ENCODE measurements at regions not wholly inside any gene's neighbourhood (a gene's known extent, or its start where the extent isn't known, plus 50 kb on each side); places are given as distances from the start of the nearest gene placed in this dataset.

GRCh38 chr6:45732731-45733130 lies 282.9 kb downstream of the CLIC5 start:
- H3K4me3 ChIP-seq (replicated peaks in 1 of 3; ENCODE audit: low read depth in 2 of 3, low read length in 3 of 3), result no peak overlapping the region
- H3K9ac ChIP-seq (ENCODE audit: insufficient read depth, low read length, poor library complexity, severe bottlenecking), result no peak overlapping the region
- Mint-ChIP-seq H3K4me3 (no peak overlapping the region), H3K27me3 (ENCODE audit: low read depth in 3 of 3) (peaks cover 0 to 2% (median 0%) of the 10 kb centered on the region in 3 donors), H3K9me3 (no peaks in the 10 kb centered on the region), H3K36me3 (no peaks in the 10 kb centered on the region), H3K27ac (no peak overlapping the region), H3K4me1 (peaks cover 16% of the 10 kb centered on the region)
- H3K27me3 ChIP-seq (ENCODE audit: control insufficient read depth in 2 of 2, insufficient read depth in 2 of 2, low read length in 2 of 2), result no peaks in the 10 kb centered on the region
- intact Hi-C loops (cut with micrococcal nuclease), result no loop called here
- no peaks in the 10 kb centered on the region for H3K9me3 ChIP-seq (replicated peaks in 1 of 2; ENCODE audit: control insufficient read depth in 1 of 2, insufficient read depth in 1 of 2, low read length in 2 of 2)
- H3K36me3 ChIP-seq (replicated peaks in 1 of 2; ENCODE audit: control insufficient read depth in 1 of 2, insufficient read depth in 2 of 2, low read length in 2 of 2), result no peaks in the 10 kb centered on the region
- peaks cover 1 to 6% of the 10 kb centered on the region in 2 donors for H3K4me1 ChIP-seq (ENCODE audit: control insufficient read depth in 1 of 2, insufficient read depth in 2 of 2, low read length in 2 of 2)
- no peak for DNase-seq
- TF ChIP-seq CTCF (IDR thresholded peaks at IDR 0.05), result no peak
- H4K20me1 ChIP-seq (ENCODE audit: insufficient read depth, low read length), result no peaks in the 10 kb centered on the region
- H3K79me2 ChIP-seq (ENCODE audit: insufficient read depth, low read length), result no peaks in the 10 kb centered on the region
- H3K27ac ChIP-seq (ENCODE audit: low read depth in 1 of 2, low read length in 2 of 2), result no peak overlapping the region
- WGBS (ENCODE audit: insufficient coverage), result 94% methylated on average over 4 of the region's 7 CpGs
- no peak overlapping the region for H2AFZ ChIP-seq (ENCODE audit: insufficient read depth, low read depth, low read length, poor library complexity, severe bottlenecking)
- no peak overlapping the region for H3K4me2 ChIP-seq (replicated peaks; ENCODE audit: extremely low read depth, low read length, poor library complexity, severe bottlenecking)

GRCh38 chr6:45730232-45730631 lies 285.4 kb downstream of the CLIC5 start:
- WGBS (ENCODE audit: insufficient coverage), result 86% methylated on average over 1 of the region's 1 CpG
- intact Hi-C loops (cut with micrococcal nuclease), result no loop called here
- Mint-ChIP-seq H3K9me3 (no peaks in the 10 kb centered on the region), H3K27ac (peak overlapping the region in 1 of 7 donors; percentile 42), H3K4me3 (no peak overlapping the region), H3K36me3 (no peaks in the 10 kb centered on the region), H3K4me1 (peaks cover 7% of the 10 kb centered on the region), H3K27me3 (ENCODE audit: low read depth in 3 of 3) (peaks cover 0 to 2% (median 0%) of the 10 kb centered on the region in 3 donors)
- H4K20me1 ChIP-seq (ENCODE audit: insufficient read depth, low read length), result no peaks in the 10 kb centered on the region
- H3K27me3 ChIP-seq (ENCODE audit: control insufficient read depth in 2 of 2, insufficient read depth in 2 of 2, low read length in 2 of 2), result no peaks in the 10 kb centered on the region
- no peaks in the 10 kb centered on the region for H3K79me2 ChIP-seq (ENCODE audit: insufficient read depth, low read length)
- no peak overlapping the region for H3K4me2 ChIP-seq (replicated peaks; ENCODE audit: extremely low read depth, low read length, poor library complexity, severe bottlenecking)
- TF ChIP-seq CTCF (IDR thresholded peaks at IDR 0.05), result no peak
- no peak for DNase-seq
- H3K36me3 ChIP-seq (replicated peaks in 1 of 2; ENCODE audit: control insufficient read depth in 1 of 2, insufficient read depth in 2 of 2, low read length in 2 of 2), result no peaks in the 10 kb centered on the region
- H2AFZ ChIP-seq (ENCODE audit: insufficient read depth, low read depth, low read length, poor library complexity, severe bottlenecking), result no peak overlapping the region
- no peak overlapping the region for H3K4me3 ChIP-seq (replicated peaks in 1 of 3; ENCODE audit: low read depth in 2 of 3, low read length in 3 of 3)
- no peak overlapping the region for H3K9ac ChIP-seq (ENCODE audit: insufficient read depth, low read length, poor library complexity, severe bottlenecking)
- H3K4me1 ChIP-seq (ENCODE audit: control insufficient read depth in 1 of 2, insufficient read depth in 2 of 2, low read length in 2 of 2), result no peaks in the 10 kb centered on the region
- H3K9me3 ChIP-seq (replicated peaks in 1 of 2; ENCODE audit: control insufficient read depth in 1 of 2, insufficient read depth in 1 of 2, low read length in 2 of 2), result no peaks in the 10 kb centered on the region
- no peak overlapping the region for H3K27ac ChIP-seq (ENCODE audit: low read depth in 1 of 2, low read length in 2 of 2)
